PFSK-1 (cell line): ENCODE measurements at regions not wholly inside any gene's neighbourhood (a gene's known extent, or its start where the extent isn't known, plus 50 kb on each side); places are given as distances from the start of the nearest gene placed in this dataset.

Experiments used
- FOXP2 ChIP-seq: optimal IDR thresholded peaks from 2 replicates; pipeline ENCODE3; 2011; ENCODE audit warnings: borderline replicate concordance, control low read depth, inconsistent platforms; ENCODE audit not compliant: insufficient read depth; ENCODE audit errors: extremely low read length, extremely low read depth
- POLR2AphosphoS5 ChIP-seq: IDR thresholded peaks from 2 replicates; pipeline ENCODE4 v1.6.1; 2012; ENCODE audit warnings: low read depth, mild to moderate bottlenecking, control low read depth, low read length, moderate library complexity
- REST ChIP-seq, 2 experiments: IDR thresholded peaks; 2 replicates each; pipeline versions ENCODE4 v1.6.1 to v1.8.0; 2011 to 2012; ENCODE audit warnings: low read depth in 2 of 2, low read length in 2 of 2, control low read depth in 1 of 2, inconsistent platforms in 1 of 2, mild to moderate bottlenecking in 1 of 2, moderate library complexity in 1 of 2; ENCODE audit not compliant: insufficient read depth in 1 of 2
- SIN3A ChIP-seq: IDR thresholded peaks from 2 replicates; pipeline ENCODE4 v1.6.1; 2012; ENCODE audit warnings: mild to moderate bottlenecking, low read length, moderate library complexity, borderline replicate concordance; ENCODE audit not compliant: insufficient read depth
- TAF1 ChIP-seq: IDR thresholded peaks from 2 replicates; pipeline ENCODE4 v1.6.1; 2012; ENCODE audit warnings: low read length, control low read depth, borderline replicate concordance; ENCODE audit not compliant: insufficient read depth

DNA sequence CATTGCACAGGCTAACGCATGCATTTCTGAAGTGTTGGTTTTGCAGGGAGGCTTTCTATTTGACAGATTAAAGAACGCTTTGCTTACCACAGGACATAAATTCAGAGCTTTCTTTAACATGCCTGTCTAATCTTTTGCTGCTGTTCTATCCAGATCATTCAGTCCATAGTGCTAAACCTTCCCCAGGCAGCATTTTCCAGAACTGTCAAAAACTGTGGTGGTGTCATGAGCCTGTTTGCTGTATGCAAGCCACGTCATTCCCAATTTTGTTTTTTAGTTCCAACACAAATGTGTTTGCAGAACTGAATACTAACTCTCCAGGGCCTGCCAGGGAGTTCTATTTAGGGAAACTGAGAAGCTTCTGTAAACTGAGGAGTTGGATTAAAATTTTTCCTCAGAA is 390.5 kb upstream of the LYPLAL1 start:
- no peak for TF ChIP-seq REST (IDR thresholded peaks at IDR 0.05; ENCODE audit: insufficient read depth in 1 of 2, low read depth in 2 of 2, low read length in 2 of 2)
- no peak for TF ChIP-seq TAF1
- TF ChIP-seq POLR2AphosphoS5: no peak
- no peak for TF ChIP-seq SIN3A
- no peak for TF ChIP-seq FOXP2

- no peak for TF ChIP-seq SIN3A
- no peak for TF ChIP-seq REST (IDR thresholded peaks at IDR 0.05; ENCODE audit: insufficient read depth in 1 of 2, low read depth in 2 of 2, low read length in 2 of 2)
- TF ChIP-seq TAF1: no peak
- no peak for TF ChIP-seq POLR2AphosphoS5
- no peak for TF ChIP-seq FOXP2
Observed at GRCh38 chr1:218783916-218784315, 389.8 kb upstream of the LYPLAL1 start.

- TF ChIP-seq TAF1: no peak
- no peak for TF ChIP-seq FOXP2
- no peak for TF ChIP-seq POLR2AphosphoS5
- TF ChIP-seq SIN3A: peak; percentile 47; the same call in 1 of the 2 replicates
- no peak for TF ChIP-seq REST (IDR thresholded peaks at IDR 0.05; ENCODE audit: insufficient read depth in 1 of 2, low read depth in 2 of 2, low read length in 2 of 2)
Observed at GRCh38 chr1:218785928-218786327, 387.8 kb upstream of the LYPLAL1 start.

DNA sequence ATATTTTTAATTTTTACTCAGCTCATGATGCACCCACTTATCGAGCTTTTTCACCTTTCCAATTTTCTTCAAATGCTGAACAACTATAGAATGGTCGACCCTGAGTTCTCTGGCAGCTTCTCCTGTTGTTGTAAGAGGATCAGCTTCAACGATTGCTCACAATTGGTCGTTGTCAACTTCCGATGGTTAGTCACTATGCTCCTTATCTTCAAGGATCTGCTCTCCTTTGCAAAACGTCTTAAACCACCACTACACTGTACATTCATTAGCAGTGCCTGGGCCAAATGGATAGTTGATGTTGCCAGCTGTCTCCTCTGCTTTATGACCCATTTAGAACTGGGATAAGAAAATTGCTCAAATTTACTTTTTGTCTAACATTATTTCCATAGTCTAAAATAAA is 385.9 kb upstream of the LYPLAL1 start:
- TF ChIP-seq FOXP2 (no peak), REST (IDR thresholded peaks at IDR 0.05; ENCODE audit: insufficient read depth in 1 of 2, low read depth in 2 of 2, low read length in 2 of 2) (peak in 1 of 2 experiments; percentile 19; a peak in 1 of 4 replicates)

- TF ChIP-seq SIN3A: no peak
- no peak for TF ChIP-seq POLR2AphosphoS5
- no peak for TF ChIP-seq FOXP2
- no peak for TF ChIP-seq TAF1
- no peak for TF ChIP-seq REST (IDR thresholded peaks at IDR 0.05; ENCODE audit: insufficient read depth in 1 of 2, low read depth in 2 of 2, low read length in 2 of 2)
Observed at GRCh38 chr1:218796773-218797172, 376.9 kb upstream of the LYPLAL1 start.
